Coronary artery (tissue), 2 donors: ENCODE measurements at regions not wholly inside any gene's neighbourhood (a gene's known extent, or its start where the extent isn't known, plus 50 kb on each side); places are given as distances from the start of the nearest gene placed in this dataset.

Experiments used
- DNase-seq: peaks from one replicate; pipeline ENCODE4 v3.0.0-alpha.2; 2017; ENCODE audit warnings: low spot score
- H3K27ac ChIP-seq, 2 donors: fragments of 200-600 bp; sonication (generic); one replicate each; pipeline ENCODE4 v1.5.1; 2016 to 2019
- H3K4me3 ChIP-seq: fragments of 200-600 bp; sonication (generic); 2 replicates; pipeline ENCODE4 v1.5.1; 2016; ENCODE audit warnings: mild to moderate bottlenecking, moderate library complexity
- CTCF ChIP-seq: fragments of 200-600 bp; sonication (generic); IDR thresholded peaks from one replicate; pipeline ENCODE4 v1.5.1; 2019; ENCODE audit warnings: antibody characterized with exemption

- Histone ChIP-seq H3K4me3 (no peak overlapping the region), H3K27ac (no peak overlapping the region)
- no peak for TF ChIP-seq CTCF
- no peak for DNase-seq
Measured at GRCh38 chr13:54133746-54134145, 1105.1 kb downstream of the OLFM4 start.

GRCh38 chr13:54144828-54145227 lies 1116.2 kb downstream of the OLFM4 start:
- DNase-seq = no peak
- Histone ChIP-seq H3K4me3 (no peak overlapping the region), H3K27ac (no peak overlapping the region)
- no peak for TF ChIP-seq CTCF

- DNase-seq = no peak
- no peak for TF ChIP-seq CTCF
- no peak overlapping the region for H3K4me3 ChIP-seq
- H3K27ac ChIP-seq = no peak overlapping the region
Measured at GRCh38 chr13:54150851-54151250, 1122.2 kb downstream of the OLFM4 start.

- no peak overlapping the region for H3K27ac ChIP-seq
- no peak for TF ChIP-seq CTCF
- DNase-seq = no peak
- no peak overlapping the region for H3K4me3 ChIP-seq
Measured at GRCh38 chr13:54162069-54162468, 1133.5 kb downstream of the OLFM4 start.

GRCh38 chr13:54165581-54166215 lies 1137.1 kb downstream of the OLFM4 start:
- Histone ChIP-seq H3K27ac (no peak overlapping the region), H3K4me3 (no peak overlapping the region)
- no peak for DNase-seq
- no peak for TF ChIP-seq CTCF

- TF ChIP-seq CTCF = no peak
Measured at GRCh38 chr13:54173996-54174395, 1145.4 kb downstream of the OLFM4 start.

GRCh38 chr13:54175466-54175865 lies 1146.9 kb downstream of the OLFM4 start:
- TF ChIP-seq CTCF = no peak
- no peak for DNase-seq
- H3K27ac ChIP-seq = no peak overlapping the region
- H3K4me3 ChIP-seq = no peak overlapping the region

More at GRCh38 chr13:54173996-54174395, 1145.4 kb downstream of the OLFM4 start:
- H3K4me3 ChIP-seq = no peak overlapping the region
- DNase-seq = no peak
- no peak overlapping the region for H3K27ac ChIP-seq
